ENCODE measurements at regions not wholly inside any gene's neighbourhood (a gene's known extent, or its start where the extent isn't known, plus 50 kb on each side); places are given as distances from the start of the nearest gene placed in this dataset.

- no peaks in the 10 kb centered on the region for H3F3A ChIP-seq (ENCODE audit: low read depth)
- no peak overlapping the region for H3K4me3 ChIP-seq
- no peaks in the 10 kb centered on the region for H3K9me3 Mint-ChIP-seq
- no peak overlapping the region for H3K4me3 Mint-ChIP-seq
- H3K27ac ChIP-seq, result no peak overlapping the region
- H3K27me3 Mint-ChIP-seq (ENCODE audit: insufficient read depth, low read depth), result peaks cover 2% of the 10 kb centered on the region
- H3K4me2 ChIP-seq, result no peak overlapping the region
- H3K36me3 ChIP-seq, result no peaks in the 10 kb centered on the region
- no peaks in the 10 kb centered on the region for H3K4me1 ChIP-seq
- no peaks in the 10 kb centered on the region for H3K9me3 ChIP-seq (ENCODE audit: low read depth)
- H3K27me3 ChIP-seq, result no peaks in the 10 kb centered on the region
- H3K79me2 ChIP-seq (ENCODE audit: low read depth), result no peaks in the 10 kb centered on the region
- H3K27ac Mint-ChIP-seq, result no peak overlapping the region
- H2AFZ ChIP-seq (replicated peaks), result no peak overlapping the region
- H3K4me1 Mint-ChIP-seq, result no peaks in the 10 kb centered on the region
- no peaks in the 10 kb centered on the region for H4K20me1 ChIP-seq (ENCODE audit: low read depth)
- DNase-seq (ENCODE audit: low spot score), result no peak
- H3K9ac ChIP-seq, result no peak overlapping the region
- TF ChIP-seq CTCF (IDR thresholded peaks at IDR 0.05) (no peak), EZH2phosphoT487 (IDR thresholded peaks at IDR 0.05) (no peak), EZH2 (IDR thresholded peaks at IDR 0.05) (no peak)
- no peaks in the 10 kb centered on the region for H3K36me3 Mint-ChIP-seq
Measured at GRCh38 chr18:68525091-68525490, 189.8 kb downstream of the TMX3 start.

- Histone ChIP-seq H3K9ac (no peak overlapping the region), H3K36me3 (no peaks in the 10 kb centered on the region), H4K20me1 (ENCODE audit: low read depth) (no peaks in the 10 kb centered on the region), H3F3A (ENCODE audit: low read depth) (no peaks in the 10 kb centered on the region), H2AFZ (replicated peaks) (no peak overlapping the region), H3K27me3 (no peaks in the 10 kb centered on the region), H3K4me1 (no peaks in the 10 kb centered on the region), H3K4me3 (no peak overlapping the region), H3K9me3 (ENCODE audit: low read depth) (no peaks in the 10 kb centered on the region), H3K79me2 (ENCODE audit: low read depth) (no peaks in the 10 kb centered on the region), H3K4me2 (no peak overlapping the region), H3K27ac (no peak overlapping the region)
- H3K36me3 Mint-ChIP-seq, result no peaks in the 10 kb centered on the region
- no peaks in the 10 kb centered on the region for H3K4me1 Mint-ChIP-seq
- TF ChIP-seq EZH2 (IDR thresholded peaks at IDR 0.05) (no peak), CTCF (IDR thresholded peaks at IDR 0.05) (no peak), EZH2phosphoT487 (IDR thresholded peaks at IDR 0.05) (no peak)
- no peak overlapping the region for H3K4me3 Mint-ChIP-seq
- no peaks in the 10 kb centered on the region for H3K27me3 Mint-ChIP-seq (ENCODE audit: insufficient read depth, low read depth)
- H3K27ac Mint-ChIP-seq, result peak overlapping the region; percentile 22
- H3K9me3 Mint-ChIP-seq, result no peaks in the 10 kb centered on the region
- DNase-seq (ENCODE audit: low spot score), result no peak
Measured at GRCh38 chr18:68520406-68521075, 194.4 kb downstream of the TMX3 start.

DNA sequence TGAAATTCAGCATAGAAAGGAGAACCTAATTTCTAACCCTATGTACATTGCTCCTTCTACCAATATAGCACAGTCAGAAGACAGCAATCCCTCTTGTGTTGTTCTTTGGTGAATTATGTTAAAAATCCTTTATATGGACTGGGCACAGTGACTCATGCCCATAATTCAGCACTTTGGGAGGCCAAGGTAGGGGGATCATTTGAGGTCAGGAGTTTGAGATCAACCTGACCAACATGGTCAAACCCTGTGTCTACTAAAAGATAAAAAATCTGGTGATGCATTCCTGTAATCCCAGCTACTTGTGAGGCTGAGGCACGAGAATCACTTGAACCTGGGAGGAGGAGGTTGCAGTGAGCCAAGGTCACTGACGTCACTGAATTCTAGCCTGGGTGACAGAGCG, 195.6 kb downstream of the TMX3 start:
- no peak overlapping the region for H2AFZ ChIP-seq (replicated peaks)
- no peaks in the 10 kb centered on the region for H4K20me1 ChIP-seq (ENCODE audit: low read depth)
- Mint-ChIP-seq H3K27ac (no peak overlapping the region), H3K36me3 (no peaks in the 10 kb centered on the region), H3K4me3 (no peak overlapping the region), H3K4me1 (no peaks in the 10 kb centered on the region), H3K27me3 (ENCODE audit: insufficient read depth, low read depth) (no peaks in the 10 kb centered on the region), H3K9me3 (no peaks in the 10 kb centered on the region)
- no peak for DNase-seq (ENCODE audit: low spot score)
- no peak overlapping the region for H3K27ac ChIP-seq
- H3F3A ChIP-seq (ENCODE audit: low read depth), result no peaks in the 10 kb centered on the region
- H3K27me3 ChIP-seq, result no peaks in the 10 kb centered on the region
- no peaks in the 10 kb centered on the region for H3K36me3 ChIP-seq
- H3K4me1 ChIP-seq, result no peaks in the 10 kb centered on the region
- no peak overlapping the region for H3K4me3 ChIP-seq
- TF ChIP-seq EZH2 (IDR thresholded peaks at IDR 0.05) (no peak), CTCF (IDR thresholded peaks at IDR 0.05) (no peak), EZH2phosphoT487 (IDR thresholded peaks at IDR 0.05) (no peak)
- no peak overlapping the region for H3K9ac ChIP-seq
- no peak overlapping the region for H3K4me2 ChIP-seq
- H3K9me3 ChIP-seq (ENCODE audit: low read depth), result no peaks in the 10 kb centered on the region
- no peaks in the 10 kb centered on the region for H3K79me2 ChIP-seq (ENCODE audit: low read depth)
